D721Med (cell line): ENCODE measurements at regions not wholly inside any gene's neighbourhood (a gene's known extent, or its start where the extent isn't known, plus 50 kb on each side); places are given as distances from the start of the nearest gene placed in this dataset.
A peak's percentile ranks its signal among the peaks of the same experiment; 100 is the strongest.

Experiments used
- DNase-seq: peaks from one replicate; pipeline ENCODE4 v3.0.0; 2011; ENCODE audit warnings: low spot score; ENCODE audit not compliant: insufficient read length
- FAIRE-seq: peaks from 2 replicates; lab custom pipeline; 2011; peaks lifted over from hg19 to GRCh38; lab: Jason Lieb, UNC
- TF ChIP-seq, protein P1 (sequence below): IDR thresholded peaks from 2 replicates; pipeline ENCODE4 v1.5.1; 2012; ENCODE audit warnings: mild to moderate bottlenecking, control low read depth; ENCODE audit not compliant: insufficient read depth; ENCODE audit errors: missing control alignments

DNA sequence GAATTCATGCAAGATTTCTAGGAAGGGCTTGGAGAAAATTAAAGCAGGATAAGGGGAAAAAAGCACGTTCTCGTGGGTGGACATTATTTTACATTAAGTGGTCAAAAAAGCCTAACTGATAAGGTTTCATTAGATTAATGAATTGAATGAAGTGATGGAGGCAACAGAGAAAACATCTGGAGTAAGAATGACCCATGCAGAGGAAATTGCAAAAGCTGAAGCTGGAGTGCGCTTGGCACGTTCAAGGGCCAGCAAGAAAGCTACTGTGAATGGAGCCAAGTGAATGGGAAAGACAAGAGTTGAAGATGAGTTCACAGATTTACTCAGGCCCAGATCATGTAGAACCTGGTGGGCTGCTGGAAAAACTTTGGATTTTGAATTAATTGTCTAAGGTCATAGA is 777.9 kb downstream of the DACH1 start:
- FAIRE-seq (no peak), DNase-seq (no peak)
- TF ChIP-seq, protein P1, sequence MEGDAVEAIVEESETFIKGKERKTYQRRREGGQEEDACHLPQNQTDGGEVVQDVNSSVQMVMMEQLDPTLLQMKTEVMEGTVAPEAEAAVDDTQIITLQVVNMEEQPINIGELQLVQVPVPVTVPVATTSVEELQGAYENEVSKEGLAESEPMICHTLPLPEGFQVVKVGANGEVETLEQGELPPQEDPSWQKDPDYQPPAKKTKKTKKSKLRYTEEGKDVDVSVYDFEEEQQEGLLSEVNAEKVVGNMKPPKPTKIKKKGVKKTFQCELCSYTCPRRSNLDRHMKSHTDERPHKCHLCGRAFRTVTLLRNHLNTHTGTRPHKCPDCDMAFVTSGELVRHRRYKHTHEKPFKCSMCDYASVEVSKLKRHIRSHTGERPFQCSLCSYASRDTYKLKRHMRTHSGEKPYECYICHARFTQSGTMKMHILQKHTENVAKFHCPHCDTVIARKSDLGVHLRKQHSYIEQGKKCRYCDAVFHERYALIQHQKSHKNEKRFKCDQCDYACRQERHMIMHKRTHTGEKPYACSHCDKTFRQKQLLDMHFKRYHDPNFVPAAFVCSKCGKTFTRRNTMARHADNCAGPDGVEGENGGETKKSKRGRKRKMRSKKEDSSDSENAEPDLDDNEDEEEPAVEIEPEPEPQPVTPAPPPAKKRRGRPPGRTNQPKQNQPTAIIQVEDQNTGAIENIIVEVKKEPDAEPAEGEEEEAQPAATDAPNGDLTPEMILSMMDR = no peak

DNA sequence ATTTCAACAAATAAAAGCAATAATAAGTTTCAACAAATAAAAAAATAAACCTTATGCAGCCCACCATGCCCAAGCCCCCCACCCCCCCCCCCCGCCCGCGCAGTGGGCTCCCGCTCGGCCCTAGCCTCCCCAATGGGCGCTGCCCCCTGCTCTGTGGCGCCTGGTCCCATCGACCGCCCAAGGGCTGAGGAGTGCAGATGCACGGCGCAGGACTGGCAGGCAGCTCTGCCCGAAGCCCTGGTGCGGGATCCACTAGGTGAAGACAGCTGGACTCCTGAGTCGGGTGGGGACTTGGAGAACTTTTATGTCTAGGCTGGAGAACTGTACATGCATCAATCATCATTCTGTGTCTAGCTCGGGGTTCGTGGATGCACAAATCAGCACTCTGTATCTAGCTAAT is 779.6 kb downstream of the DACH1 start:
- DNase-seq = no peak
- TF ChIP-seq, protein P1 = no peak
- FAIRE-seq = no peak

DNA sequence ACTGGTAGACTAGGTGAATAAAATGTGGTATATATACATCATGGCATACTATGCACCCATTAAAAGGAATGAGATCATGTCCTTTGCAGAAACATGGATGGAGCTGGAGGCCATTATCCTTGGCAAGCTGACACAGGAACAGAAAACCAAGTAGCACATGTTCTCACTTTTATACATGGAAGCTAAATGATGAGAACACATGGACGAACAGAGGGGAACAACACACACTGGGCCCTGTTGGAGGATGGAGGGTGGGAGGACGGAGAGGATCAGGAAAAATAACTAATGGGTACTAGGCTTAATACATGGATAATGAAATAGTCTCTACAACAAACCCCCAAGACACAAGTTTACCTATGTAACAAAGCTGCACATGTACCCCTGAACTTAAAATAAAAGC is 780.0 kb downstream of the DACH1 start:
- TF ChIP-seq, protein P1 = no peak
- DNase-seq = no peak
- no peak for FAIRE-seq

DNA sequence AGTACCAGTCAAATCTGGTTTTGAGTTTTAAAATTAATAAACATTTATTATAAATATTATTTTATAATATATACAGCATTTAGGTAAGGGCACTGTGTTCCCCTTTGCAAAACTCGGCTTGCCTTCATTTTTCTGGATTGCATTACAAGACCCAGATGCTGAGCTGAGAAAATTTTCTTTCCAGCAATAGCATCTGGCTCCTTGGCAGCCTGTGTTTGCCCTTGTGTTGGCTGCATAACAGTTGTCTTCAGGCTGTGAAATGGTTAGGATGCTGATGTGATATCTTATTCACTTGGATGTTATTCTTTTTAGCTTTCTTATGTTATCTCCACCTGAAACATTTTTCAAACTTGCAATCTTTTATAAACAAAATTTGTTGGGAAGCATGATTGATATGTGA is 784.4 kb downstream of the DACH1 start:
- TF ChIP-seq, protein P1 = no peak
- DNase-seq (no peak), FAIRE-seq (no peak)

DNA sequence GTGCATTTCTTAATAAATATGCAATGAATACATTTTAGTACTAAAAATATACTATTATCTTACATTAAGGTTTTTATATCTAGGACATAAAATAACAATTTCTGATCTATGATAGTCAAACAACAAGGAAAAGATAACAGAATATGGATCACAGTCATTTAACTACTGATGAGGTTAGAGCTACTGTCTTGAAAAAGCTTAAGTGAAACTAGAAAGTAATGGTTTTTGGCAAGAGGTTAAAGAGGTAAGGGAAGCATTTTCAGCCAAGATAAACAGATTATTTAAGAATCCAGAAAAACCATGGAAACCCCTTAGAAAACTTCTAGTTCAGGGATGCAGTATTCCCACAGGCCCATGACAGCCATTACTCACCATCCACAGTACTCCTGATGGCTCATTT is 787.4 kb downstream of the DACH1 start:
- DNase-seq = no peak
- TF ChIP-seq, protein P1 = no peak
- FAIRE-seq = no peak

DNA sequence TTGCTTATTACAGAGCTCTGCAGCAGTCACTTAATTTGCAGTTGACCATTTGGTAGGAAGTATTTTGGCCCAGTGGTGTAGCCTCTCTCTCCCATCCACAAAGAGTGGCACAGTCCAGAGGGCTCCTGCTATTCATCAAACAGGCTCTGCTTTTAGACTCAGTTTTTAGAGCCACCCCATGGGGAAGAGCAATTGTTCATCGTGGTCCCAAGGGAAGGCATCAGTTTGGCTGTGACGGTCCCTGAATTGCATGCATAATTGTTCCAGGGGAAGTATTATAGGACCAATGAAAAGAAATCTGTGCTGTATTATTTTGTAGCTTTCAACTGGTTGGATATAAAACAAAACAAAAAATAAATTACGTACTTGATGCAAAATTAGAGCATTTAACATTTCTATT is 799.0 kb downstream of the DACH1 start:
- DNase-seq (no peak), FAIRE-seq (no peak)
- TF ChIP-seq, protein P1 = no peak

DNA sequence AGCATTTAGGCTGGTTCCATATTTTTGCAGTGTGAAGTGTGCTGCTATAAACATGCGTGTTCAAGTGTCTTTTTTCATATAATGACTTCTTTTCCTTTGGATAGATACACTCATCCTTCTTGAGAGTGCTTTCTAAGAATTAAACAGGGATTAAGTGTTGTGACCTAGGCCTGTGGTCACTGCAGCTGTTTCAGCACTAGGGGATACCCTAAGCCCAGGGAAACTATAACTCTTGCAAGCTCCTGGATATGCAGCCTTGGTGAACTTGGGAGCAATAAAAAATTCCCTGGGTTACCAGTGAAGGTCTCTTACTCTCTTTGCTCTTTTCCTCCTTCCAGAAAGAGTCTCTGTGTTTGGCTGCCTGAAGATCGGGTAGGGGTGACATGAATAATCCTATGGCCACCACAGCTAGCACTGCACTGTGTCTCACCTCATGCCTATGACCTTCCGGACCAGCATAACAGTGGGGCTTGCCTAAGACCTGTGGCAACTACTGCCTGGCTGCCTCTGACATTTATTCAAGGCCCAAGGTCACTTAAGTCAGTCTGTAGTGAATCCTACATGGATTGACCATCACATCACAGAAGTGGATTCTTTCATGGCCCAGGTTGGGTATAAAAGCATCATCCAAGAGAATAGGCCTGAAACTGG is 799.7 kb downstream of the DACH1 start:
- no peak for DNase-seq
- TF ChIP-seq, protein P1 = peak; percentile 8
- no peak for FAIRE-seq
